Stromal cell of bone marrow (primary cell): ENCODE measurements at regions not wholly inside any gene's neighbourhood (a gene's known extent, or its start where the extent isn't known, plus 50 kb on each side); places are given as distances from the start of the nearest gene placed in this dataset.
"Not testable (repeated sequence)": the region's sequence is repeated elsewhere in the genome, so short reads cannot be mapped to it uniquely, and the experiment has no call there.

Source experiments
- DNase-seq: peaks from one replicate; pipeline ENCODE4 v3.0.0-alpha.2; 2012; ENCODE audit warnings: low read depth

- no peak for DNase-seq
Observed at GRCh38 chr9:80755586-80755985, 933.8 kb downstream of the TLE1 start.

- DNase-seq, result not testable (repeated sequence)
Observed at GRCh38 chr9:80747056-80747455, 942.3 kb downstream of the TLE1 start.

- DNase-seq, result no peak
Observed at GRCh38 chr9:80732506-80732905, 956.8 kb downstream of the TLE1 start.

GRCh38 chr9:80720579-80720978 lies 968.8 kb downstream of the TLE1 start:
- no peak for DNase-seq

- peak; percentile 18 for DNase-seq
Observed at GRCh38 chr9:80707120-80707519, 982.2 kb downstream of the TLE1 start.

- no peak for DNase-seq
Observed at GRCh38 chr9:80701061-80701460, 988.3 kb downstream of the TLE1 start.

- DNase-seq, result peak; percentile 68
Observed at GRCh38 chr9:80699511-80699998, 989.8 kb downstream of the TLE1 start.

- no peak for DNase-seq
Observed at GRCh38 chr9:80698725-80699410, 990.5 kb downstream of the TLE1 start.

GRCh38 chr9:80692751-80693150 lies 996.6 kb downstream of the TLE1 start:
- no peak for DNase-seq

GRCh38 chr9:80691229-80691628 lies 998.1 kb downstream of the TLE1 start:
- no peak for DNase-seq

GRCh38 chr9:80690349-80690939 lies 998.9 kb downstream of the TLE1 start:
- no peak for DNase-seq

- DNase-seq, result no peak
Observed at GRCh38 chr9:80679916-80680315, 1009.4 kb downstream of the TLE1 start.

GRCh38 chr9:80678906-80679305 lies 1010.4 kb downstream of the TLE1 start:
- DNase-seq, result no peak

- DNase-seq, result no peak
Observed at GRCh38 chr9:80673496-80673895, 1015.9 kb downstream of the TLE1 start.

GRCh38 chr9:80665479-80665878 lies 1023.9 kb downstream of the TLE1 start:
- DNase-seq, result no peak

- no peak for DNase-seq
Observed at GRCh38 chr9:80664327-80665210, 1024.8 kb downstream of the TLE1 start.

GRCh38 chr9:80659751-80660150 lies 1029.6 kb downstream of the TLE1 start:
- DNase-seq, result not testable (repeated sequence)

GRCh38 chr9:80651044-80651443 lies 1038.3 kb downstream of the TLE1 start:
- peak; percentile 60 for DNase-seq

- DNase-seq, result no peak
Observed at GRCh38 chr9:80649496-80649895, 1039.9 kb downstream of the TLE1 start.

- peak; percentile 84 for DNase-seq
Observed at GRCh38 chr9:80649001-80649420, 1040.3 kb downstream of the TLE1 start.

- no peak for DNase-seq
Observed at GRCh38 chr9:80648336-80648735, 1041.0 kb downstream of the TLE1 start.

- no peak for DNase-seq
Observed at GRCh38 chr9:80646211-80646610, 1043.1 kb downstream of the TLE1 start.

- DNase-seq, result no peak
Observed at GRCh38 chr9:80644044-80644443, 1045.3 kb downstream of the TLE1 start.
